Umbilical cord (tissue), 1 donor: ENCODE measurements at regions not wholly inside any gene's neighbourhood (a gene's known extent, or its start where the extent isn't known, plus 50 kb on each side); places are given as distances from the start of the nearest gene placed in this dataset.
"Not testable (repeated sequence)": the region's sequence is repeated elsewhere in the genome, so short reads cannot be mapped to it uniquely, and the experiment has no call there.

ENCODE experiments used
- DNase-seq: peaks from one replicate; pipeline ENCODE4 v3.0.0-alpha.2; 2015; ENCODE audit warnings: low spot score

DNA sequence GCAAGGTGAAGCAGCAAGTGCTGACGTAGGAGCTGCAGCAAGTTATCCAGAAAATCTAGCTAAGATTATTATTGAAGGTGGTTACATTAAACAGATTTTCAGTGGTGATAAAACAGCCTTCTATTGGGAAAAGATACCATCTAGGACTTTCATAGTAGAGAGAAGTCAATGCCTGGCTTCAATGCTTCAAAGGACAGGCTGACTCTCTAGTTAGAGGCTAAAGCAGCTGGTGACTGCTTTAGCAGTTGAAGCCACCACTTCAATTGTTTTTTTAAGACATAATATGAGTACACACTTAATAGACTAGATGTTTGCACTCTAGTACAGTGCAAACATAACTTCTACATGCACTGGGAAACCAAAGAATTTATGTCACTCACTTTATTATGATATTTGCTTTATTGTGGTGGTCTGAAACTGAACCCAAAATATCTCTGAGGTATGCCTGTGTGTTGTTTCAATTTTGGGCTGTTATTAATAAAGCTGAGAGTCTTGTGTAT lies 1026.9 kb upstream of the FOXG1 start:
- DNase-seq = no peak

- no peak for DNase-seq
Measured at GRCh38 chr14:27750114-27750513, 1016.5 kb upstream of the FOXG1 start.

DNA sequence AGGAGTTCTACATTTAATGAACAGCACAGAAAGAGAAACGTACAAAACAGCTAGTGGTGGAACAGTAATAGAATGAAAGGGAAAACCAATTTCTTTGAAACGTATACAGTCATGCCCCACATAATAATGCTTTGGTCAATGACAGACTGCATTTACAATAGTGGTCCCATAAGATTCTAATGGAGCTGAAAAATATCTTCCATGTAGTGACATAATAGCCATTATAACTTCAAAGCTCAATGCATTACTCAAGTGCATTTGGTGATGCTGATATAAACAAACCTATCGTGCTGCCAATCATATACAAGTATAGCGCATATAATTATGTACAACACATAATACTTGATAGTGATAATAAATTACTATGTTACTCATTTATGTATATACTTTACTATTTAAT lies 1008.9 kb upstream of the FOXG1 start:
- DNase-seq = not testable (repeated sequence)

GRCh38 chr14:27760367-27760766 lies 1006.2 kb upstream of the FOXG1 start:
- not testable (repeated sequence) for DNase-seq

- DNase-seq = not testable (repeated sequence)
Measured at GRCh38 chr14:27799066-27800028, 967.2 kb upstream of the FOXG1 start.

GRCh38 chr14:27817746-27818430 lies 948.7 kb upstream of the FOXG1 start:
- DNase-seq = not testable (repeated sequence)

- peak; percentile 12 for DNase-seq
Measured at GRCh38 chr14:27826149-27826548, 940.4 kb upstream of the FOXG1 start.

GRCh38 chr14:27831978-27832377 lies 934.6 kb upstream of the FOXG1 start:
- not testable (repeated sequence) for DNase-seq

DNA sequence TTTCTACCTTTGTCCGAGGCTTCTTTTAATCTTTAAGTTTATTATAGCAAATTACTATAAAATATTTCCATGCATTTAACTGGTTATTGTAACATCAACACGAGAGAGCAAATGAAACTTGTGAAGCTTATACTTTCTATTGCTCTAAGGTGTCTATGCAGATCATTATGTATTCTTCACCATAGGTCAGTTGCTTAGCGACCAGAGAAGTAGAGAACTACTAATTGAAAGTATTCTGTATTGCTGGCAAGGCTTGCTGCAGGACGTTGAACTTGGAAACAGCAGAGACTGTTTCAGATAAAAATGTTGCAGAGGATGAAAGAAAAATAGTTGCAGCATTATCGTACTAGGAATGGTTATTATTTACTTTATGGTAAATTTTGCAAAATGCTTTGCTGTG lies 933.6 kb upstream of the FOXG1 start:
- DNase-seq = not testable (repeated sequence)

GRCh38 chr14:27836386-27836785 lies 930.2 kb upstream of the FOXG1 start:
- no peak for DNase-seq

GRCh38 chr14:27845241-27845850 lies 921.2 kb upstream of the FOXG1 start:
- no peak for DNase-seq

GRCh38 chr14:27845902-27846301 lies 920.7 kb upstream of the FOXG1 start:
- no peak for DNase-seq

DNA sequence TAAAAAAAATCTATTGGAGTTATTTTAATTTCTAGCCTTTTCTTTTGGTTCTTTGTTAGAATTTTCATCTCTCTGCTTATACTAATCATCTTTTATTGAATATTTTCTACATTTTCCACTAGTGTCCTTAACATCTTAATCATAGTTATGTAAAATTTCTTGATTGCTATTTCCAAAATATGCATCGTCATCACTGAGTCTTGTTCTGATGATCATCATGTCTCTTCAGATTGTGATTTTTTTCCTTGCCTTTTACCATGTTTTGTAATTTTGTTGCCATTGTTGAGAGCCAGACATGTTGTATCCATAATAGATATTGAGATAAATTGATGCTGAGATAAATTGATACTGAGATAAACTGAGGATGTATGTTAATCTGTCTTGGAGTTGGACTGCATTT lies 919.1 kb upstream of the FOXG1 start:
- DNase-seq = not testable (repeated sequence)

GRCh38 chr14:27849193-27849592 lies 917.4 kb upstream of the FOXG1 start:
- DNase-seq = not testable (repeated sequence)

DNA sequence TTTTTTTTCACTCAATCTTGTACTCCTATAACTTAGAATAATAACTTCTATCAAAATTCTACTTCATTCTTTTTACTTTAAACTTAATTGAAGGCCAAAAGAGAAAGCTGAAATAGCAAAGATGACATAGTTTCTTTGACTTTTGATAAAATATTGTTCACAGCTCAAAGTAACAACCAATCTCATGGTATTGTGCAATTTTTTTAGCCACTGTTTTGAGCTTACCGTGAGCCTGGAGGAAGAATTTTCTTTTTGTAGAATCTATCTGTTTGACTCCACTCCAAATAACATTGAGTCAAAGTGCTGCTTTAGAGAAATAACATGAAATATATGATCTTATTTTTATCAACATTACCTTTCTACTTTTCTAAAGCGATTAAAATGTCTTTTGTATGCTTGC lies 903.9 kb upstream of the FOXG1 start:
- DNase-seq = no peak

- DNase-seq = no peak
Measured at GRCh38 chr14:27863166-27863565, 903.4 kb upstream of the FOXG1 start.

DNA sequence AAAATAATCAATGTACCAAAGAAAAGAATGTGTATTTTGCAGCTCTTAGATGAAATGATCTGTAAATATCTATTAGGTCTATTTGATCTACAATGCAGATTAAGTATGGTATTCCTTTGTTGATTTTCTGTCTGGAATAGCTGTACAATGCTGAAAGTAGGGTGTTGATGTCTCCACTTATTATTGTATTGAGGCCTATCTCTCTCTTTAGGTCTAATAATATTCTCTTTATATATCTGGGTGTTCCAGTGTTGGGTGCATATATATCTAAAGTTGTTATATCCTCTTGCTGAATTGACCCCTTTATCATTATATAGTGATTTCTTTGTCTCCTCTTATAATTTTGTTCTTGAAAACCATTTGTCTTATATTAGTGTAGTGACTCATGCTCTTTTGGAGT lies 885.5 kb upstream of the FOXG1 start:
- DNase-seq = no peak

- no peak for DNase-seq
Measured at GRCh38 chr14:27881646-27882045, 884.9 kb upstream of the FOXG1 start.

- peak; percentile 2 for DNase-seq
Measured at GRCh38 chr14:27886256-27886655, 880.3 kb upstream of the FOXG1 start.

- no peak for DNase-seq
Measured at GRCh38 chr14:27890259-27890658, 876.3 kb upstream of the FOXG1 start.

DNA sequence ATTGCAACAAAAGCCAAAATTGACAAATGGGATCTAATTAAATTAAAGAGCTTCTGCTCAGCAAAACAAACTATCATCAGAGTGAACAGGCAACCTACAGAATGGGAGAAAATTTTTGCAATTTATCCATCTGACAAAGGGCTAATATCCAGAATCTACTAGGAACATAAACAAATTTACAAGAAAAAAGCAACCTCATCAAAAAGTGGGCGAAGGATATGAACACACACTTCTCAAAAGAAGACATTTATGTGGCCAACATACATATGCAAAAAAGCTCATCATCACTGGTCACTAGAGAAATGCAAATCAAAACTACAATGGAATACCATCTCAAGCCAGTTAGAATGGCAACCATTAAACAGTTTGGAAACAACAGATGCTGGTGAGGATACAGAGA lies 858.1 kb upstream of the FOXG1 start:
- DNase-seq = not testable (repeated sequence)

DNA sequence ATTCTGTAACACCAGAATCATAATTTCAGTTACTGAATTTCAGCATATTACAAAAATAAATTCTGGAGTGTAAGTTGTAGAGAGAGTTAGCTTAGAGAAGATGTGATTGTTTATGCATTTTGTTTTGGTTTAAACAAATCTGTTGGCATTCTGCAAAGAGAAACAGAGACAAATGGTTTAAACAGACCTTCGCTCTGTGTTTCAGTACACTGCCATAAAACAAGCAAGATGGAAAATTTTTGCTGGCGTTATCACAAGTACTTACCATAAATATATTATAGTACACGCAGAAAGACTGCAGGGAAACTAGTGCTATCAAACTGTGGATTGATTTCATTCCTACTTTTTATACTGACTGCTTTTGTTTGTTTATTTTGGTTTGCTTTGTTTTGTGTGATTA lies 850.3 kb upstream of the FOXG1 start:
- peak; percentile 3 for DNase-seq
